HUDEP-2 (cell line): ENCODE measurements at regions not wholly inside any gene's neighbourhood (a gene's known extent, or its start where the extent isn't known, plus 50 kb on each side); places are given as distances from the start of the nearest gene placed in this dataset.

Experiments used
- DNase-seq, 76 experiments: peaks; one replicate each; lab custom pipeline; 2025; ENCODE audit not compliant: unreplicated experiment in 76 of 76; lab: John Stamatoyannopoulos, UW

DNA sequence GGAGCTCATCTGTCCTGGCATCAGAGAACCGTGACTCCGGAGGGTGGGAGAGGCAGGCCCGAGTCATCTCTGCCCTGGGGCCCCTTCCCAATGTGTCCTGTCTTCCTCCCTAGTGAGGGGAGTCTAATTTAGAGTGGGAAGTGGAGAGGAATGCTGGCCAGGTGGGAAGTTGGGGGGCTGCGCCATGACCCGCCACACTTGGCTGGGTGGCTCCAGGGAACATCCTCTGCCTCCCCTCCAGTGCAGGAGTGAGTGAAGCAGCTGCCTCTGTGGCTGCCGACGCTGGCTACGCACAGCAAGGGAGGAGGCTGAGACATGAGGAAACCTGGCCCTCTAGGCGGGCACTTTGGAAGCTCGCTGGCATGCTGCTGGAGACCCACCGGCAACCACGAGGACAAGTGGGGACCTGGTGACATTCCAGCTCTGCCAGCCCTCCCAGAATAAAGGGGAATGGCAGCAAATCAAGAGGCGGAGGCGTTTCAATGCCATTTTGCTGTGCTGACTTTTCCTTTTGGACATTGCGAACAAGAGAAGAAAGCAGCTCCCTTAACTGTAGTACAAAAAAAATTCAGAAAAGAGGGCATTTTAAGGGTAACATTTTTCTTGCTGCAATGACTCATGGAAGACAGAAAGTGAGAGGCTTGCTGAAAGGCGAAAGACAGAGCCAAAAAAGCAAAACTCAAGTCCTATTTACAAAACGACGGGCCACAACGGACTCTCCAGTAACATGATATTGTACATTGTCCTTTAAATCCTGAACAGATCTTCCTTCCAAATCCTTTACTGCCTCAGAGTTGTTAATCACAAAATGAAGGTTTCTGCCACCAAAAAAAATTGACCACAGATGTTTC lies 121.2 kb upstream of the PITRM1 start:
- DNase-seq: no peak

DNA sequence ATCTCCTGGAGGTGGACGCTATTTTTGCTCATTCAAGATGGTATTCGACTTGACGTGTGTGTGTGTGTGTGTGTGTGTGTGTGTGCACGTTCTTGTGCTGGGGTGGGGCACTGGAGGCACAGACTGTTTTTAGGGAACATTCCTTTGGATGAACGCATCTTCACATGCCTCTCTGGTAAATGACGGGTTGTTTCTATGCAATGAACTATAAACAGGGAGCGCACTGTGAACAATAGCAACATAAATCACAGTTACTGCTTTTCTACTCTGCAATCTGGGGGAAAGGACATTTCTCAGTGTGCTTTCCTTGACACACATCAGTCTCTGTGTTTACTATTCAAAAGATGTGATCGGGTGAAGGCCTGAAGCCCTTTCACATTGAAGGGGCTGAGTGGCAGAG lies 120.1 kb upstream of the PITRM1 start:
- no peak for DNase-seq

DNA sequence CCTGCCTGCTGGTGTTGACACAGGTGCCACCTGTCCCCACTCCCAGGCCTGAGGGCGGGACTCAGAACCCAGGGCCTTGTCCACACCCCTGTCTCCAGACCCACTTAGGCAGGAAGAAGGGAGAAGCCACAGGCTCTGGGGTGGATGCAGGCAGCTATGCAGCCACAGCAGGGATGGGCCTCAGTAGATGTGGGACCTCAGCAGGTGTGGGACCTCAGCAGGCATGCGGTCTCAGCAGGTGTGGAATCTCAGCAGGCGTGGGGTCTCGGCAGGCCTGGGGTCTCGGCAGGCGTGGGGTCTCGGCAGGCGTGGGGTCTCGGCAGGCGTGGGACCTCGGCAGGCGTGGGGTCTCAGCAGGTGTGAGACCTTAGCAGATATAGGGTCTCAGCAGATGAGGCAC lies 118.0 kb upstream of the PITRM1 start:
- DNase-seq: no peak

DNA sequence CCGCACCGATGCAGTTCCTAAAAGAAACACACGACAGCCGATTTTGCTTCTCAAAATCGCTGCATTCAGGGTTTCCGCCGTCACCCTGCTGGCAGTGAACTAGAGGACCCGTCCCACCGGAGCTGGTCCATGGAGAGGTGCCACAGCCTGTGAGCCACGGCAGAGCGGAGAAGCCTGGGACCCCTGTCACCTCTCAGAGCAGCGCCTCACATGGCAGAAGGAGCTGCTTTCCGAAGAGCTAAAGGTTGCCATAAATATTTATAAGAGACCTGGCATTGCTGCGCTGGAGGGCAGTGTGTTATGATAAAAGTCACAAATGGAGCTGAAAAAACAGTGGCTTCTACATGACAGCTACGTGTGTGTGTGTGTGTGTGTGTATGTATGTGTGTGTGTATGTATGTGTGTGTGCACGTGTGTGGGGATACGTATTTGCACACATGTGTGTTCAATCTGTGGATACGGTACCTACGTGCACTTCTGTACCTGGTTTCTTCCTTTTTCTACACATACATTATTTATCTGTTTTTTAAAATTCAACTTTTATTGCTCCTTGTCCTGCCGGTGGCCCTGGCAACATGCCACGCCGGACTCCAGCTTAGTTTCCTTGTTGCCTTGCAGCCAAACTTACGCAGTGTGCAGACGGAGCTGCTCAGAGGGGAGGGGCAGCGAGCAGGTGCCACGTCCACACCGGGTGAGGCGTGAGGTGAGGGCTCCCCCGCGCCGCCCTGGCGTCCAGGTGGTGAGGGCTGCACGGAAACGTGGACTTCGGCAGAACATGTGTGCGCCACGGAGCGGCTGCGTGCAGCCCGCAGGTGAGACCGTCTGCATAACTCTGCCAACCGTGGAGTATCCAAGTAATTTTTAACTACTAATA lies 115.2 kb upstream of the PITRM1 start:
- no peak for DNase-seq

DNA sequence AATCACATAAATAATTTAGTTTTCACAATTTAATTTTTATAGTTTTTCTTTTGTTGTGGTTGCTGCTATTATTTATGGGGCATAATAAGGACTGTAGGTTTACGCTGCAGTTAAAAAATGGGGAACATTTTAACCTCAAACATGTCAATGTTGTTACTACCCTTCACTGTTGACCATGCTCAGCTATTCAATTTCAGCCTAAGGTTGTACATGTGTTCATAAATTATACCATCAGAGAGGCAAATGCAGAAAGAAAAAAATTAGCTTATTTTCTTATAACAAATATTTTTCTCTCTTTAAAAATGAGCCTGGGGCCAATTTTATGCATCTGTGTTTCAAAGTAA lies 110.1 kb upstream of the PITRM1 start:
- DNase-seq: no peak

DNA sequence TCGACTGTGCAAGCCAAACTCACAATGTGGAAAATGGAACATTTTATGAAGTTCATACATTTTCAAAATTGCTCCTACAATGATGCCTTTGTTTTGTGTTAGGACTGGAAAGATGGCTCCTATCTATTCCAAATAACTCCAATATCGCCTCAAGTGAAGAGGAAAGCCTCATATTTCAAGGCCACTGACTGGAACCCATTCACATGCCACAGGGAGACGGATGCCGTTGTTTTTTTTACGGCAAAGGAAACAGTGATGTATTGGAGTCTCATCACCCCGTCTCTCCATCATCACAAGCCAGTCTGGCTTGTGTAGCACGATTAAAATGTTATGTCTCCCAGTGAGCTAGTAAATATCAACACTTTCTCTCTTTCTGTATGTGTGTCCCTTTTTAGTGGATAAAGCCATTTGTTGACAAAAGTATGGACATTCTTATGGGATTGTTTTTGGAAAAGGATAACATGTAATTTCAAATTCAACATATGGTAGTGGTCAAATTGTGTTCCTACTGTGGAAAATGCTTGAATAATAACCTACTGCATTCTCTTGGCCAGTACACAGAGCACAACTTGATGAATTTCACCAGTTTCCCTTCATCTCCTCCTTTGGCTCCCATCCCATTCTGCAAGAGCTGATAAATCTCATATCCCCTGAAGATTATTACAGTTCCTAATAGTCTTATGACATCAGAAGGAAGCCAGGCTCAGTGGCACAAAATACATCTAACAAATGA lies 109.5 kb upstream of the PITRM1 start:
- DNase-seq: no peak

DNA sequence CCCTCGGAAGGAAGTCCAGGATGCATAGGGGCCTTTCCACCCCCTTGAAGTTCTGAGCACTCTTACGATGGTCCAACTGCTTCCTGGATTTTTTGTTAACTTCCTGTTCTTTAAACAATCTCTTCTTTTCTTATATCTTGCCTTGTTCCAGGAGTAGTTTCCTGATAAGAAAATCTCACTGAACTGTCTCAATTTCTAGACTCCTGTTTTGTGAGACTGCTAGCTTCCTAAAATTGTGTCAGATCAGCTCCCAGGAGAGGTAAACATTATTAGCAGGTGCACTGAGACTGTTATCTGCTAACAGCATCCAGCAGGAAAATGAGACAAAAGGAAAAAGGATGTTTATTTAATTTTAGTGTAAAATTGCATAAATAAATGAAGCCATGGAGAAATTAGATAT lies 106.2 kb upstream of the PITRM1 start:
- DNase-seq: no peak

DNA sequence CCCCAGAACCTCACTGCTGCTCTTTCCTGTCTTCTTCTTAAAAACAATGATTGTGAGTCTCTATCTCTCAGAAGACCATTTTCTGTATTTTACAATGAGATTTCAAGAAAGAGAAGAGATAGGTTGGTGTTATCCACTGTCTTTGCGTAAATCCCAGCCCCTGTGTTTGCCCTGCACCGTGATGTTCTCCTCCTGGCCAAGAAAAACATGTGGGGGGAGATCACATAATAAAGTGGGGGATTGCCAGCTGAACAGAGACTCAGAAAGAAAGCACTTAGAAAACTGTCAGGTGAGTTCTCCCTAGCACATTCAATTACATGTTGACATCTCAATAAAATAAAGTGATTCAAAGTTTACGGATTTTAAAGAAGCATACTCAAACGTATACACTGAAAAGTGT lies 105.0 kb upstream of the PITRM1 start:
- DNase-seq: no peak

DNA sequence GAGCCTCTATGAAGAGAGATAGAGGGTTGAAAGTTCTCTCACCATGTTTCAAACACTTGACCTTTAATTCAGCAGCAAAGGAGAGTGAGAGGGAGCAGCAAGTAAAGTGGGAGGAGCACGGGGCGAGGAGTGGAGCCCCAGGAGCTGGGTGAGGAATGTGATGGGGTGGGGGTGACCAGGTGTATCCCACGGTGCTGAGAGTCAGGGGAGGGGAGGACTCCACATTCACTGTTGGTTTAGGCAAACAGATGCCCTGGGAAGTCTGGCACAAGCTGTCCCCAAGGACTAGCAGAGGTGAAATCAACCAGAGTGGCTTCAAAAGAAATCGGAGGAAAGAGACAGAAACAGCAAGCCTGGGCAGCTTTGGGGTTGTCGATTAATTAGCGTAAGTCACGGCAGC lies 101.8 kb upstream of the PITRM1 start:
- no peak for DNase-seq

DNA sequence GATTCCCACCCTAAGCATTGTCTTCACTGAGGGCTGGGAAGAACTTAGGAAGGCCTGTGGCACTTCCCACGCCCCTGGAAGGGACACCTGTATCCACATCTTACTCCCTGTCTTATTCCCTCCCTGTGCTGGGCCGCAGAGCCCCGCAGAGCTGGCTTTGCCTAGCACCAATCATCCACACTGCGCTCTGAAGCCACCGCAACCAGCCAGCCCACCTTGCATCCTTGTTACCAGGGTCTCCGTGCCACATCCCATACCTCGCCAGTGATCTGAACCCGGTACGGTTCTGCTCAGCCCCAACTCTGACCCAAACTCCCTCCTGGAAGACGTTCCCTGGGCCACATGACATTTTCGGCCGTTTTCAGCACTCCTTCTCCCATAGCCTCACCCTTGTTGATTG lies 101.4 kb upstream of the PITRM1 start:
- DNase-seq: no peak

DNA sequence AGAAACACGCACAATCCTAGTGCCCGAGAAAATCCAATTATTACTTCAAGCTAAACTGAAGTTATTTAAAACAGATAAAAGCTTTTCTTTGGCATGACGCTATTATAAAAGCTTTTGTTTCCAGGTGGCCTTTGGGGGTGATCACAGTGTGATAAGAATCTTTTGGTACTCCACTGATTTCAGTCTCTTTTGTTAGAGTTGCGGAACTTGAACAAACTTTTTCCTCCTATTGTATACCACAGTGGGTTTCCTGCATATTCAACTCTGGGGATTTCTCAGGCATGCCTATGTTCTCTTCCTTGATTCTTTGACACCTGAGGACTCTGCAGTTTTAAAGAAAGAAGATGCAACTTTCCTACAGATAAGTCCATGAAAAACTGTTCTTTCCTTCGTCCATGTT lies 99.7 kb upstream of the PITRM1 start:
- no peak for DNase-seq

DNA sequence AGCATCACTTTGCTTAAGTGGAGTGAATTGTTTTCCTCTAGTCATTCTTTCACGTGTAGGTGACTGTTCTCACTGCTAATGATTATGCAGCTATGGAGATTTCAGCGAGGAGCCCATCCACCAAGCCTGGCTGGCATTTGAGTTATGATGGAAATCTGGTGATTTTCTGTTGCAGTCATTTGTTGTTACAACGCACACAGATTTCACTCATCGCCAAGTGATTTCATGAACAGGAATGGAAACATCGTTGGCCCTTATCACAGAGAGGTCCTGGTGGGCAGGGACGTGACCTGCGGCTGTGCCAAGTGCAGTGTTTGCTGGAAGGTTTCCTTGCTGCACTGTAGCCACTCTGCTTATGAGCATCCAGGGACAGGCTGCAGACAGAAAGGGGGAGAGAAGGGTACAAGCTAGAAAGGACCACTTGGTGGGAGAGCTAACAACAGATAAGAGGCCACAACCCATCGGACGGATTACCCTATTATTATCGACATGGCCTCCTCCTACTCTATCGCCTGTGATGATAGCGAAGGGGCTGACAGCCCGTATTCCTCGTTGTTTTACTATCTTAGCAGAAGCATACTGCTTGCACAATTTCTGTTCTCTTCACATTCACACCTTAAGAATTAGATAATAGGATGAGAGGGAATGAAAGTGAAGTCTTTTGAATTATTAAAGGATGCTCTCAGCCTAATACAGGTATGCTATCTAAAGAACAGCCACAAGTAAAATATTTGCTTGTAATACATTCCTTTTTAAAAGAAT lies 99.0 kb upstream of the PITRM1 start:
- DNase-seq: no peak

DNA sequence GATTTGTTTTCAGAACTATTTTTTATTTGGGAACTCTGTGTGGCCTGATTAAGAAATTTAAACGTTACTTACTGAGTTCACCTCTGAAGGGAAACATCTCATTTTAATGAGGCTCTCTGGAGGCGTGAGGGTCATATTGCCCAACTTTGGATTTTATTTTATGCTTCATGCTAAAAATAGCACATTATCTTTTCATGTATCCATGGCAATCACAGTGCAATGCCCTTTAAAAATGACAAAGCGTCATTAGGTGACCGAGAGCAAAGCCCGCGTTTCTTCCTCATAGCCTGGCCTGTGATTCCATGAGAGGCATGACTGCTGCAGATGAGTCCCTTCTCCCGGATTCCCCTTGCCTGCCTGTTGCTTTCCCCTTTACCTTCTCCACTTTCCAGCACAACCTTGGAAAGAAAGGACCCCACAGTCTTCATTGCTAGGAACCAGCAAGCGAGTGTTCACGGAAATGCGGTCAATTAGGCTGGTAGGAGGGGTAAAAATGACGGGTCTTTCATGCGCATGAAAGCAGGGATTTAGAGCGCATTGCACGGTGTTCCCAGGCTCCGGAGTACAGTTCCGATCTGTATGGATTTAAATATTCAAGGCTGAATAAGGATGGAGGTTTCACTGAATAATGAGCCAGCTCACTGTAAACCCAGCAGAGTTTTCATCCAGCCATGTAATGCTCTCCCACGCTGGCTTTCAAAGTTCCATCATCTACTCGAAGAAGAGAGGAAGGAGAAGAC lies 98.2 kb upstream of the PITRM1 start:
- no peak for DNase-seq

DNA sequence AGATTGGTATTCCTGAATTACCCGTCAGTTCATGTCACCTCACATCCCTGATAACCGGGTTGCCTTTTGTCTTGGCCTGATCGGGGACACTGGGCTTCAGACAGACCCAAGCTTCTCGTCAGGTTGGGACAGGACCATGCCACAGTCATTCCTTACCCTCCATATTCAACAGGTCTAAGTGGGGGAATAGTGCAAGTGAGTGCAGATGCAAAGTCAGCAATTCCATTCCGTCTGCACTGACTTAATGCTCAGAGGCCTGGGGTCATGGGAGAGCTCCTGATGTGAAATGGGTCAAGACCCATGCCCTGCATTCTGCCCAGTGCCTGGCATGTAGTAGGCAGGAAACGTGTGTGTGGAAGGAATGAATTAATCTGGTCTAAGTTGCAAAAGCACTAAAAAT lies 95.4 kb upstream of the PITRM1 start:
- no peak for DNase-seq

DNA sequence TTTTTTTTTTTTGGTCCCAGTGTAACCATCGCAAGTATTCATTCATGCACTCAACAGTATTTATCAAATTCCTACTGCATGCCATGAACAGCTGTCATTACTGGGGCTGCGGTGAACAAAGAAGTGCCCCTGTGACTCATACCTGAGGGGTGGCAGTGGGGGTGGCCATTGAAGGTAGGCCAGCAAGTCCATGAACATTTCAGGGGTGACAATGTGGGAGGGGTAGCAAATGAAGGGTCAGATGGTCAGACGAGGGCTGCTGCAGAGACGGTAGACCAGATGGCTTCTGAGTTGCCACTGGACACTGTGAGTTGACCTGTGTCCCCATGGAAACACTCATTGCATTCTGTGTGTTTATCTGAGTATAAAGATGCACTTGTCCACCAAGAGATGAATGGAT lies 92.5 kb upstream of the PITRM1 start:
- no peak for DNase-seq

DNA sequence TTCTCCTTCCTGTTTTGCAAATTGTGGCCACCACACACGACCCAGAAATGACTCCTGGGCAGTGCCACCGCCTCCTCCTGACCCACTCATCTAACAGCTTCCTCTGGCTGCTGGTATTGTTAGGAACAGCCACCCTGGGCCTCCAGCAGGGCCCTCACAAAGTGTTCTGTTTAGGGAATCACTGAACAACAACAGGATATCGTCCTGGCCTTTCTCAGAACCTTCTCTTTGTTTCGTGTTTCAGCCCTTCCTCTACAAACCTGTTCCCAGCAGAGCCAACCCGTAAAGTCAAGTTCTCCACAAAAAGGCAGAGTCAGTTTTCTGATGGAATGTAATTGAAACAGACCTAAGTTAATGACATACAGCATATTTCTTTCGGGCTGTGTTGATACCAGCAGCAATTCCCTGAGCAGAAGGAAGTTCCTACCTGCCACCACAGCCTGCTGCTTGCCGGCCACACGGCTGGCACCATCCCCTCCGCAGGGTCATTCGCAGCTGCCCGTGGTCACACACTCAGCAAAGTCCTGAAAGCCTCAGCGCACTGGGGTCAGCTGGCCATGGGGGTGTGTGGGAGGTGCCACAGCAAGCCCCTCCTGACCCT lies 91.7 kb upstream of the PITRM1 start:
- DNase-seq: no peak

DNA sequence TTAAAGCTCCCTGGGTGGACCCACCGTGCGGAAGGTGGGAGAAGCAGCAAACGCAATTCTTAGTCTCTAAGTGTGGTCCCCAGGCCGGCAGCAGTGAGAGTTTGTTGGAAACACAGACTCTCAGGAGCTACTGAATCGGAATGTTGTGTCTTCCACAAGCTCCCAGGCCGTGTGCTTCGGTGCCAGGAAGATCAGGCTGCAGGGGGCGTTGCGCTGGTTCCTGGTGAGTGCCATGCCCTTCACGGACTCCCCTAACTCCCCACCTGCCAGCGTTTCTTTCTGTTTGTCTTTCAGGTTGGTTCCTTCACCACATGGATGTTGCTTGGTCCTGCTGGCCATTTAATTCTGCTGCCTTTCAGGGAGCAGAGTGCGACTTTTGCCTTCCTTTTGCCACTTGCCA lies 91.2 kb upstream of the PITRM1 start:
- no peak for DNase-seq

DNA sequence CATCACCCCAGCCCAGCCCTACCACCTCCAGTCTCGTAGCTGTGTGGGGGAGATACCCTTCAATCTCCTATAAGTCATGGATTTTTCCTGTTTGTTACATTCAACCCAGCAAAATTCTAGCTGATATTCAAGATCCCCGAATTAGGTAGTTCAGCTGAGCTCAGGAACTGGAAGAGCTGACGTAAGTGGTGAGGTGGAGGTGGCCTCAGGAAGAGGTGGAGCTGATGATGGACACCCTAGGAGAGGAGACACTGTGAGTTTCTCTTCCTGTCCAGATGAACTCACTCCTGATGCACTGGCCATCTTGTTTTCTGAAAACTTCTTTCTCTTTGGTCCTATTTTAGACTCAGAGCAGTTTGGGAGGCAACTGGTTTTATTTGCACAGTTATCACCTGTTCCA lies 90.5 kb upstream of the PITRM1 start:
- no peak for DNase-seq

DNA sequence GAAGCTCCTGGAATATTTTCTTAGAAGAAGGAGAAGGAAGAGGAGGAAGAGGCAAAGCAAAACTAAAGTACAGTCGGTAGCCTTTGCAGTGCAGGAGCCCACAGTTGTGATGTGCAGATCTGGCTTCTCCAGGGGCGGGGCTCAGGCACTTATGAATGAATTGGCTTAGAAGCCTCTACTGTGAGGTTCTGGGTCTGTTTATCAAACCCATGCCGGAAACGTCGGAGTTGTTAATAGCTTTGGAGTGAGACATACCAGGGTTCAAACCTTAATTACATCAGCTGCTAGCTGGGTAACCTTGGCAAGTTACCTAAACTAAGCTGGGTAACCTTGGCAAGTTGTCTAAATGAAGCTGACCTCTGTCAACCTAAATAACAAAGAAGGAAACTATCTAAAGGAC lies 89.3 kb upstream of the PITRM1 start:
- no peak for DNase-seq
